ENCODE measurements at regions not wholly inside any gene's neighbourhood (a gene's known extent, or its start where the extent isn't known, plus 50 kb on each side); places are given as distances from the start of the nearest gene placed in this dataset.

GRCh38 chr12:25420116-25420515 lies 133.0 kb downstream of the LMNTD1 start:
- no peaks in the 10 kb centered on the region for H3K9me3 ChIP-seq (replicated peaks in 1 of 3)
- no peaks in the 10 kb centered on the region for H3K27me3 ChIP-seq
- WGBS, 4 donors, result 56 to 66% (median 58%) methylated on average over 4 of the region's 4 CpGs
- no peaks in the 10 kb centered on the region for H3K36me3 ChIP-seq (replicated peaks in 1 of 2)
- H3K4me1 ChIP-seq (replicated peaks in 1 of 2), result peaks cover 0 to 6% of the 10 kb centered on the region in 2 donors
- H3K27ac ChIP-seq, result no peak overlapping the region
- intact Hi-C loops (cut with DNase I), result no loop called here
- no peak for DNase-seq
- no peak overlapping the region for H3K4me3 ChIP-seq
- TF ChIP-seq POLR2A (IDR thresholded peaks at IDR 0.05) (no peak), CTCF (IDR thresholded peaks at IDR 0.05) (no peak)

DNA sequence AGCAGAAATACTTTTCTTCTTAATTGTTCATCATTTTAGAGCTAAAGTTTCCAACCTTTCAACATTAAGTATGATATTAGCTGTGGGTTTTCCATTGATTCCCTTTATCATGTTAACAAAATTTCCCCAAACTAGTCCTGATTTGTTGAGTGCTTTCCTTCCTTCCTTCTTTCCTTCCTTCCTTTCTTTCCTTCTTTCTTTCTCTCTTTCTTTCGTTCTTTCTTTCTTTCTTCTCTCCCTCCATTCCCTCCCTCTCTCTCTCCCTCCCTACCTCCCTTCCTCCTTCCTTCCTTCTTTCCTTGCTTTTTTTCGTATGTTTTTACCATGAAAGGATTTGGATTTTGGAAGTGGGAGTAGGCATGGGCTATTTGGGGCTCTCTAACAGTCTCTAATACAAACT lies 133.5 kb downstream of the LMNTD1 start:
- Histone ChIP-seq H3K27ac (no peak overlapping the region), H3K4me1 (replicated peaks in 1 of 2) (peaks cover 0 to 6% of the 10 kb centered on the region in 2 donors), H3K27me3 (no peaks in the 10 kb centered on the region), H3K4me3 (no peak overlapping the region), H3K9me3 (replicated peaks in 1 of 3) (no peaks in the 10 kb centered on the region), H3K36me3 (replicated peaks in 1 of 2) (no peaks in the 10 kb centered on the region)
- intact Hi-C loops (cut with DNase I), result no loop called here
- TF ChIP-seq CTCF (IDR thresholded peaks at IDR 0.05) (no peak), POLR2A (IDR thresholded peaks at IDR 0.05) (no peak)
- no peak for DNase-seq
- WGBS, 4 donors, result 67 to 72% (median 69%) methylated on average over 2 of the region's 2 CpGs

GRCh38 chr12:25417071-25417470 lies 136.0 kb downstream of the LMNTD1 start:
- WGBS, 4 donors, result 85 to 92% (median 86%) methylated on average over 3 of the region's 3 CpGs
- H3K4me1 ChIP-seq (replicated peaks in 1 of 2), result no peaks in the 10 kb centered on the region
- H3K27me3 ChIP-seq, result no peaks in the 10 kb centered on the region
- H3K4me3 ChIP-seq, result no peak overlapping the region
- DNase-seq, result no peak
- no peak for TF ChIP-seq POLR2A (IDR thresholded peaks at IDR 0.05)
- TF ChIP-seq CTCF (IDR thresholded peaks at IDR 0.05), result no peak
- intact Hi-C loops (cut with DNase I), result no loop called here
- no peaks in the 10 kb centered on the region for H3K9me3 ChIP-seq (replicated peaks in 1 of 3)
- no peaks in the 10 kb centered on the region for H3K36me3 ChIP-seq (replicated peaks in 1 of 2)
- no peak overlapping the region for H3K27ac ChIP-seq

- 57 to 77% (median 64%) methylated on average over 4 of the region's 4 CpGs for WGBS, 4 donors
- H3K4me1 ChIP-seq (replicated peaks in 1 of 2), result no peaks in the 10 kb centered on the region
- no peak for DNase-seq
- H3K36me3 ChIP-seq (replicated peaks in 1 of 2), result no peaks in the 10 kb centered on the region
- no peak overlapping the region for H3K27ac ChIP-seq
- no peak for TF ChIP-seq POLR2A (IDR thresholded peaks at IDR 0.05)
- TF ChIP-seq CTCF (IDR thresholded peaks at IDR 0.05), result no peak
- no peaks in the 10 kb centered on the region for H3K27me3 ChIP-seq
- intact Hi-C loops (cut with DNase I), result no loop called here
- H3K4me3 ChIP-seq, result no peak overlapping the region
- H3K9me3 ChIP-seq (replicated peaks in 1 of 3), result no peaks in the 10 kb centered on the region
These were observed 136.6 kb downstream of the LMNTD1 start for GRCh38 chr12:25416516-25416915.
